NCI-H2196 treated with DMSO at 0.1 percent for 48 hours (cell line): ENCODE measurements at regions not wholly inside any gene's neighbourhood (a gene's known extent, or its start where the extent isn't known, plus 50 kb on each side); places are given as distances from the start of the nearest gene placed in this dataset.

Experiments
- DNase-seq: peaks from one replicate; lab custom pipeline; 2025; ENCODE audit not compliant: unreplicated experiment; lab: John Stamatoyannopoulos, UW

- DNase-seq = no peak
These were observed 56.5 kb upstream of the SLC6A11 start for GRCh38 chr3:10759495-10759894.

GRCh38 chr3:10760199-10760598 lies 55.8 kb upstream of the SLC6A11 start:
- DNase-seq = no peak

DNA sequence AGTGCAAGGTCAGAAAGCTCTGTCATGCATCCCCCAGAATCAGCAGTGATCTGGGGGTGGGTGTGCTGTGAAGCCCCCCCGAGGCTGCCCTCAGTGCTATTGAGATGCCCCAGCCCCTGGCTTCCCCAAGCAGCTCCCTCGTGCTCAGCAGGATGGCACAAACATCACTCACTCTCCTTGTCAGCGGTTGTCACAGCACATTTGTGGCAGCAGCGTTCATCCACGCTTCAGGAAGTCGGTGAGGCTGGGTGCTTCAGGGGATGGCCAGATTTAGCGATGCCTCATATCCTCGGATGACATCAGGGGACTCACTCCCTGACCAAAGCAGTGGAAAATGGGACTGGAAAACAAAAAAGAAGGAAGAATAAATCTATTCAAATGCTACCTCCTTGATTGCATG lies 54.4 kb upstream of the SLC6A11 start:
- no peak for DNase-seq

DNA sequence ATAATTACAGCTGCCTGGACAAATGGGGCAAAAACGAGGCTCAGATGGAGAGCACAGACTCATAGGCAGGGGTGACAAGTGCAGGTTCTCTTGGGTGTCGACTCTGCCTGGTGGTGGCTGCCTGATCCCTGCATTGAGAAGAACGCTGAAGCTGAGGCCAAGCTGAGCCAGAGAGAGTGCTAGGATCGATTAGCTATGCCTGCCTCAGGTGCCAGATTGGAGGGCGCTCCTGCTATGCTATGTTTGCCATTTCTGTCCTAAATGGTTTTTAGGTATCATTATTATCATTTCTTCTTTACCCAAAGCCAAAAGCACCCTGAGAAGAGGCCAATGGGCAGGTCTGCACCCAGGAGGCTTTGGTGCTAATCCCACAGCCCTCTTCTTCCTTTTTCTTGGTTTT lies 53.9 kb upstream of the SLC6A11 start:
- DNase-seq = no peak

DNA sequence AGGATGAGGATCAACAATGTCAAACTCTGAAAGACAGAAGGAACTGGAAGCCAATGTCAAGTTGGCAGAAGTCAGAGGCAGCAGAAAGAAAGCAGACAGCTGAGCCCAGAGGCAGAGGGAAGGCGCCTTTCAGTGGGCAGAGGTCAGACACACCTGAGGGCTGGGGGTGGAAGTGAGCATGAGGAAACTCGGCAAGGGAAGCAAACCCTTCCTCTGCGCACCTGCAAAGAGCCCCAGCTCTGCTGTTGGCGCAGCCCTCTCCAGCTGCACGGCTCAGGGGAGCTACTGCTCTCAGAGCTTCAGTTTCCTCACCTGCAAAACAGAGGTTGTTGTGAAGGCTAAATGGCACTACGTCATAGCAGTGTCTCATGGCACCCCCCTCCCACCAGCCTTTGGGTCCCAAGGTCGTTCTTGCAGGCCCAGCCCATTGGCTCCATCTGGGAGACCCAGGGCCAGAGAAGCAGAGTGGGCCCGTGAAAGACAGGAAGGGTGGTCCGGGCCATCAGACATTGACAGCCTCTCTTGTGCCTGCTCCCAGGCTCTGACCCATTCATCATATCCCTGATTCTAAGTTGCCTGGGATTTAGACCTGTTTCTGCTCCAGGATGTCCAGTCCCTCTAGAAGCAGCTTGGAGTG lies 53.3 kb upstream of the SLC6A11 start:
- no peak for DNase-seq

- DNase-seq = no peak
These were observed 52.8 kb upstream of the SLC6A11 start for GRCh38 chr3:10763248-10763620.

DNA sequence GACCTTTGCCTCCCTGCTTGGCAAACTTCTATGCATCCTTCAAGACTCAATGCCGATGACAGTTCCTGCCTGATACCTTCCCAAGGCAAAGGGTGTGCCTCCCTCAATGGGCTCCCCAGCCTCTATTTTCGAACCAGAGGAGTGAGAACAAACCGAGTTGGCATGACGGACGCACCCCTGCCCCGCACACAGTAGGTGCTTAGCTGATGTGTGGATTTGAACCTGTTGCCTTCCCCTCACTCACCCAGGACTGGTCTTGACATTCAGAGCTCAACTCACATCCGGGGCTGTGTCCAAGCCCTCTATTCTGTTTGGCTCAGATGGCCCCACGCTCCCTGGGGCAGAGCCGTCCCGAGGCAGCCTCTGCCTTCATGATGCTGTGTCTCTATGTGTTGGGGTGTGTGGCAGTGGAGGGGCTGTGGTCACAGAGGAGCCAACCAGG lies 52.2 kb upstream of the SLC6A11 start:
- no peak for DNase-seq

- DNase-seq = no peak
These were observed 51.6 kb upstream of the SLC6A11 start for GRCh38 chr3:10764259-10765051.

- no peak for DNase-seq
These were observed 49.9 kb upstream of the SLC6A11 start for GRCh38 chr3:10766049-10766705.
